DMS 273 (cell line): ENCODE measurements at regions not wholly inside any gene's neighbourhood (a gene's known extent, or its start where the extent isn't known, plus 50 kb on each side); places are given as distances from the start of the nearest gene placed in this dataset.
"Not testable (repeated sequence)": the region's sequence is repeated elsewhere in the genome, so short reads cannot be mapped to it uniquely, and the experiment has no call there.

ENCODE experiments used
- DNase-seq: peaks from one replicate; lab custom pipeline; 2025; ENCODE audit not compliant: unreplicated experiment; lab: John Stamatoyannopoulos, UW

DNA sequence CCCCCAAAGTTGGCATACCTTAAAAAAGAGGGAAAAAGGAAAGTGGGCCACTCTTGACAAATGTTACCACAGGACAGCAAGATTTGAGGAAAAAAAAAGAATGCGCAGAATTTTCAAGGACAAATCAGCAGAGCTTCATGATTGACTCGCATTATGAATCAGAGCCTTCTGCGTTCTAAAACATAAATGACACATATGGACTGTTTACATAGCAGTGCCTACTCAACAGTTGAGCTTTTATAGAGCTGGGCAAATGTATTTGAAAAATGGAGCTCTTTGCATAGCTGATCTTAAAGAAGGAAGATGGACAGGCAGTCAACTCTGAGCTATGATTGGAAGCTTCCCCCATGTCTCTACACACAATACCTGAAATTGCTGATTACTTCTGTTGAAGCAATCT lies 213.2 kb upstream of the NT5E start:
- no peak for DNase-seq

DNA sequence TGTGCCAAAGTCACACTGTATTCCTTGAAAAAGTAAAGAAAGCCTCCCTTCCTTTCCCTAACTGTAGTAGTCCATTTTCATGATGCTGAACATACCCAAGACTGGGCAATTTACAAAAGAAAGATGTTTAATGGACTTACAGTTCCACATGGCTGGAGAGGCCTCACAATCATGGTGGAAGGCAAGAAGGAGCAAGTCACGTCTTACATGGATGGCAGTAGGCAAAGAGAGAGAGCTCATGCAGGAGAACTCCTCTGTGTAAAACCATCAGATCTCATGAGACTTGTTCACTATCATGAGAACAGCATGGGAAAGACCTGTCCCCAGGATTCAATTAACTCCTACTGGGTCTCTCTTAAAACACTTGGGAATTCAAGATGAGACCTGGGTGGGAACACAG lies 222.5 kb upstream of the NT5E start:
- DNase-seq: not testable (repeated sequence)

DNA sequence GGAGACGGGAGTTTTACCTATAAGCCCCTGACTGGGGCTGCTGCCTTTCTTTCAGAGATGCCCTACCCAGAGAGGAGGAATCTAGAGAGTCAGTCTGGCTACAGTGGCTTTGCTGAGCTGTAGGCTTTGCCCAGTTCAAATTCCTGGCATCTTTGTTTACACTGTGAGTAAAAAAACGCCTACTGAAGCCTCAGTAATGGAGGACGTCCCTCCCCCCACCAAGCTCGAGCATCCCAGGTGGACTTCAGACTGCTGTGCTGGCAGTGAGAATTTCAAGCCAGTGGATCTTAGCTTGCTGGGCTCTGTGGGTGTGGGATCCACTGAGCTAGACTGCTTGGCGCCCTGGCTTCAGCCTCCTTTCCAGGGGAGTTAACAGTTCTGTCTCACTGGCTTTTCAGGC lies 237.1 kb upstream of the NT5E start:
- DNase-seq: not testable (repeated sequence)

DNA sequence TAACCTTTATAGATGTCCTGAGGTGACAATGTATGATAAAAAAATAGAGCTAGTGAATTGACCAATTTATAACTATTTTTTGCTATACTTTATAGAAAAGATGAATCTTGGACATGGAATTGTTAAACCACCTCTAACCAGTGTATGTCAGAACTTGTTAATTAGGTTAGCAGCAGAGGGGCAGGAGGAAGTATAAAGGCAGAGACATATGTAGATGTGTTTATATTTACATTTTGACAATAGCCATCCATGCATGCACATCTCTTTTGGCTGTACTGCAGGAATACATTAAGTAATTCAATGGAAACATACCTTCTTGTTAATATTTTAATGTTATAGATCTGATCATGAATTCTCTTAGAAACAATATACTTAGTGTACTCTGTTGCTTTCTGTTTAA lies 254.6 kb upstream of the NT5E start:
- DNase-seq: no peak

DNA sequence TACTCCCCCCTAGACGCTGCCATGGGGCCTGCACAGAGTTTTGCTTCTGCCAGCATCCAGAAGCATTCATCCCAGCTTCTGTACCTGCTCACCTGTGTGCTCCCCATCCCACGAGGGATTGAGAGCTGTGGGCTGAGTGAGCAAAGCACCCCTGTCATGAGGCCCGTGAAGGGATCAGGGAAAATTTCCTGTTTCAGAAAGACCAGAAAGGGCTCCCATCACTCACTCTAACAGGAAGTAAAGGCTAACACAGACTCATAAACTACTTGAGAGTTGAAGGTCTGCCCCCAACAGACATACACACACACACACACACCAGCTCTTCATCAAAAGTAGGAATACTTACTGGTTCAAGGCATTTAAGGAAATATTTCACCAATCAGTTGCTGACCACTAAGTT lies 256.5 kb upstream of the NT5E start:
- DNase-seq: no peak

DNA sequence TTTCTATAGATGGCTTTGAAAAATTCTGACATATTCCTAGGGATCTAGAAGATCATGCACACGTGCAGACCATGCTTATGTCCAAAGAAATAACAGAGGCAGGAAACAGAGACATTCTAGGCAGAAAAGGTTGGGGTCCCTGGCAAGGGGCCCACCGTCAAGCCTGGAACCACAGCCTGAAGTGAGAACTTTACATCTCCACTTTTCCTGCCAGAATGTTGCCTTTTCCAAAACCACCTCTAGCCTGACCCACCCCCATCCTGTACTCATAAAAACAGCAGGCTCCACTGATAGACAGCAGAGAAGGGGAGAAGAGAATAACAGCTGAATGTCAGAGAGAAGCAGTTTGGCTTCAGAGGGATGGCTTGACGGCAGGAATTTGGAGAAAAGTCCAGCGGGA lies 257.3 kb upstream of the NT5E start:
- no peak for DNase-seq

DNA sequence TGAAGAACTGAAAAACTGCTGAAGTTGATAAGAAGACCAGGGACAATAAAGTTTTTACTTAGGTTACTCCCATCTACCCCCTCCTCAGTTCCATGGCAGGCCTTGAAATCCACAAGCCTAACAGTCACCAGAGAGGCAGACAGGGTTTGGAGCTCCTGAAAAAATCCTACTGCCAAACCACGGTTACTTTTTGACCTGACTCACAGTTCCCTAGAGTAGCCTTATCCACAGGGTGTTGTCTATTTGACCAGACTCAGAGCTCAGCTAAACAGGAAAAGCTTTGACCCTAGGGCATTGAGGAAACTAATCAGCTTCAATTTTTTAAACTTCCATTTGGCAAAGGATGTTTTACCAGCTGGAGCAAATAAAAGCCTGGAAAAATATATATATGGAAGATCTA lies 257.7 kb upstream of the NT5E start:
- DNase-seq: no peak

DNA sequence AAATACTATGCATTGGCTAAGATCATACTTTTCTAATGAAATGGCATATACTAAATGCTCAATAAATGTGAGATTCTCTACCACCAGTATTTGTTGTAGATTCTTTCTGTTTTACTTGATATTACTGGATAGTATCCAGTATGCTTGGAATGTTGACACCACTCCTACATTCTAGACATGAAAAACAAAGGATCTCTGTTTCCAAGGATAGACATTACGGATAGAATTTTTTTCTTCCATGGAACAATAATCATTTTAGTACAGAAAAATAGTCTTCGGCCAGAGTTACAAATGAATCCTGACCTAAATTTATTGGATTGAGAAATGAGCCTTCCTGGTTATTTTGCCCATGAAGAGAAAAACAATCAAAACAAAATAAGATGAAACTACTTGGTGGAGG lies 258.2 kb upstream of the NT5E start:
- DNase-seq: no peak

DNA sequence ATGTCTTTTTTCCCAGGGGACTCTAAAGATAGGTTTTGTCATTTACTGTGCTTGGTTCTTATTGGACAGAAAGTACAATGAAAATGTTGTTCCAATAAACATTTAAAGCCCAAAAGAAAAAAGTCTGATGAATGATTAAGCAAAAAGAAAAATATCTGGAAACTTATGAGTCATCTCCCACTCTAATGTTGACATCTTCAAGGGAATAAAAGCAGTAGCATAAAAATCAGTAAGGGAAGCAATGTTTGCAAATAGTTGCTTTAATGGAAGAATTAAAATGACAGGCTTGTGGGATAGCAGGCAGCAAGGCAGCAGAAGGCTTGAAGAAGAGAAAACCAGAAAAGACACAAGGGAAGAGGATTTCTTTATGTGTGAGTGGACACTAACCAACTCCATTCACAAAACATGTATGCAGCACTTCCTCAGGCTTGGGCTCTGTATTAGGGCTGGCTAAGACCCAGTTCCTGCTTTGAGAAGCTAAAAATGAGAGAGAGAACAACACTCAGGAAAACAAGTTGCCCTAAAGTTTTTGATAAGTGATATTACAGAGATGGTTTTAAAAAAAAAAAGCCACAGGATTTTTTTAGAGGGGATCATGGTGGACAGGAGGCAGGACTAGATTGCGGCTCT lies 263.2 kb upstream of the NT5E start:
- no peak for DNase-seq

DNA sequence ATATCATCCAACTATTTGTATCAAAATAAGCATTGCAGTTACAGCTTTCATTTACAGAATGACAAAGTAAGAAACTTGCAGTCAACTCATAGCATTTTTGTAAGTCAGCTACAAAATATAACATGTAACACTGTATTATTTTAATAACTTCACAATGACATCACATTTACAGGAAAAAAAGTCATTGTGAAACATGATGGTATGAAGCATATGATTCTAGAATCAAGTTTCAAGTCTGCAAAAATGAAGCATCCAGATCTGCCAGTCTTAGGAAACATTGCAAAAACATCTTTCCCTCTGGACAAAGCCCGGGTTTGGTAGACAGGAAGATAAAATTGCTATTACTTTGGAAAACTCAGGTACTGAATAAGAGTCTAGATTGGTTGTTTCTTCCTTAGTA lies 263.9 kb upstream of the NT5E start:
- DNase-seq: no peak

DNA sequence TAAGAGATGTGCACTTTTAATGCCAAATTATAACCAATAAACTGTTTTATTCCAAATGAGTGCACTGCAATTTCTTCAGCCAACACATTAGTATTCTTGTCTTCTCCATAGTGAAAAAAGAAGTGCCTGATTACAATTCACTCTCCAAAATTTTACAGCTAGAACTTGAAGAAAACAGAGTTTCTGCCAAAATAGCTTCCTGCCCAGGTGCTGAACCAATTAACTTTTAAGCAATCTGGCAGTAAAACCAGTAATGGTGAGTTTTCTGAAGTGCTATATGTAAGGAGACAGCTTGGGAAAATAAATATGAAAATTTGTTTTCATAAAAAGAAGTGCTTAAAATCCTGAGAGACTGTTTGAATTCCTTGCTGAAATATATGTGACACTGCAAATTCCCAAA lies 266.0 kb upstream of the NT5E start:
- DNase-seq: no peak

DNA sequence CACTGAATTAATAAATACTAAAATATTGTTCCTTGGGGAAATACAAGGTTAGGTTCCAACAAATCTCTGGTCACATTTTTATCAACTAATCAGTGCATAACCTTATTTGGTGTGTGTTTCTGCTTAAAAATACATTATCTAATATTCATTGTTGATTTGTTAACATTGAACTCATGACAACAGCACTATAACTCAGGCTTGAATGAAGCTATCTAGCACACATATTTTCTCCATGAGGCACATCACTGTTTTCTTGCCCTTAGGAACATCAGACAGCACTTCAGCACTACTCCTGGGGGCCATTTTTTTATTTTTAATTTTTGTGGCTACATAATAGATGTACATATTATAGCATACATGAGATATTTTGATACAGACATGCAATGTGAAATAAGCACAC lies 277.2 kb upstream of the NT5E start:
- DNase-seq: no peak

DNA sequence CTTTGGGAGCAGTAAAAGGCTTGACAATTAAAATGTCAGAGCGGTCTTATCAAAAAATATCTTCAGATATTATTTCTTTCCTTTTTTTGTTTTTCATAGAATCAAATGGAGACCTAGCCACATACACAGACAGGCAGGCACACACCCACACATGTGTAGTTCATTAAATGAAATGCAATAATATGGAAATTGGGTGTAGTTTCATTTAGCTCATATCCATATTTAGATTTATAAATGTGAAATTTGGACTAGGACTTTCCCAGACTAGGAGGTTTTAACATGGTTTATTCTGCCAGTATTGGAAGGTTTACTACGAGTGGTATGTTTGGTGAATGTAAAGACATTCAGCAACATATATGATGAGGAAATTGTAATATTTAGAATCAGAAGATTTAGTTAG lies 277.7 kb upstream of the NT5E start:
- DNase-seq: no peak

DNA sequence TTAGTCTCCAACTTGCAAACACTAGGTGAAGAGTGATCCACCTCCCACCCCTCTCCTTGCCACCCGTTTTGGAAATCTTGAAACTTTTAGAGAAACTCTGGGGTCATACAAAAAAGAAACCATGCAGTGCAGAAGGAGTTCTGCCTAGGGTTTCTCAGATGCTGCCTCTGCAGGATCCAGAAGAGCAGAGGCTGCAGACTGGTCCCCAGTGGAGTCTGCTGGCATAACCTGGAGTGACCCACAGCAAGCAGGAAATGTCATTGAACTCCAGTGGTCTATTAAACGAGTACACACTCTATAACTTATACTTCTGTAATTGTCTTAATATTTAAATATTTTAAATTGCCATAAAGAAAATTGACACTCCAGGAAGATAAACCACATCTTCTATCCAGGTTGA lies 280.7 kb upstream of the NT5E start:
- no peak for DNase-seq

DNA sequence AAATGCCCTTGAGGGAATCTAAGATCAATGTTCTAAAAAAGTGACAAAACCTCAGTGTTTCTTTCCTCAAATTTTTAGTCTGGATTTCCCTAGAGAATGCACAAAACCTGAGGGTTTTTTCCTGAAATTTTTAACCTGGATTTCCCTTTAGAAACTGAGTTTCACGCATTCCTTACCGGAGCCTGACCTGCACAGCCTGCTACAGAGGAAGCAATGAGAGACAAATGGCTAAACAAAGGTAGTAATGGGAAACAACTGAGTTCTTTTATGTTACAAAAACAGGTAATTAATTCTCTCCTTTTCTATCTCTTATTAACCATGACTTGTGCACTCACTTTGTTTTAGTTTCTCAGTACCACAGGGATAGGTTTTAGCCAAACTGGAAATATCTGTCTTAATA lies 281.7 kb upstream of the NT5E start:
- no peak for DNase-seq

DNA sequence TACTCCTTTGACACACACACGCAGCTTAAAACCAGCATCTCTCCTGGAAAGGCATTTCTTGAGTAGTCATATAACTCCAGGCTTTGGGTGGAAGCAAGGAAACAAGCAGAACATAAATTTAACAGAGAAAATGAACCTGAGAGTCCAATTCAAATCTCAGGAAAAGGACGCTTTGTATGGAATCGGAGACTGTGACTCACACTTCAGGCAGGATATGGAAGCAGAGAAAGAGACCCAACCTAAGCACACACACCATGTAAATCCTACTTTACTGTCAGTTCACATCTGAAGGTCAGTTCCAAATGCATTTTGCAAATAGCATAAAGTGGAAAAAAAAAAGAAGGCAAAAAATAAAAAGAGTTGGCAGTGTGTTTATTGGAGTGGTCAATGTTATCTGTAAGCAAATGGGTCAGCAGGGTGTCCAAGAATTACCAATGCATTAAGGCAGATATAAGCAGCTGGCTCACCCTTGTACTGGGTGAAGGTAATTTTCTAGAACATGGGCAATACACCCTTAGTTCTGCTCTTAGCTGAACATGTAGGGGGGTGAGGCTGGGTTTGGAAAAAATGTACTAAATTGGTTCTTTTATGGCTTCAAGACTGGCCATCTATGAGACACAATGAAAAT lies 283.7 kb upstream of the NT5E start:
- no peak for DNase-seq

DNA sequence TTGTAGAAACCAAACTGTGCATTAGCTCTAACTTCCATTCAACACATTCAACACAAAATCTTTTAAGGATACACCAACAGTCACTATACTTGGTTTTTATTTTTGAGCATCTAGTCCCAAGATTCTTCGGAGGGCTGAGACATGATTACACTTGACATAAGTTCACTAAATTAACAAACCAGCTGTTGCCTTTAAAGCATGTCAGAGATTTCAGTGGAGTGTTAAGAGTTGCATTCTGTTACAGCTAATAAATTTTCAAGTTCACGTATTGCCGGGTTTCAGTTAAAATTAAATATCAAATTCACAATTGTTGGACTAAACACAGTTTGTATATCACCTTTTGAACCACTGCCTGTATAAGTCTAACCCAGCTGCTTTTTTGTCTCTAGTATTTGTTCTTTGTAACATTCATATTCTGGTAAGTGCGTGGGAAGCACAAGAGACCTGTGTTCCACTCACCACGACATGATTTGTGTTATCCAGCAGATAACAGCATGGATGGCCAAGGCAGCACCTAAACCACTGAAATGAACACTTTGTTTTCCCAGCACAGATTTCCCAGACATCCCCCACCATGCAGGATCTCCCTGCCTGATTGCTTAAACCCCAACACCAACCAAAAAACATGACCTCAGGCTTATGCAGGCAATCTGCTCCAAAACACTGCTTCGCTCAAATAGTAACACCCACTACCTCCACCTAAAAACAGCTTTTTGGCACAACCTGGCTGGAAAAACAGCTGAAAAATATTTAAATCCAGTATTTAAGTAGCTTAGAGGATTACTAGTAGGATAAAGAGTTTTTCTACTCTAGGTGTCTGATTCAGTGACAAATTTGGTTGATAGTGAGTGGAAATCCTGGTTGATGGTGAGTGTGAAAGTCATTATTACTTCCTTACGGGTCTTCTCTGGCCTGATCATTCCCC lies 286.5 kb upstream of the NT5E start:
- no peak for DNase-seq

DNA sequence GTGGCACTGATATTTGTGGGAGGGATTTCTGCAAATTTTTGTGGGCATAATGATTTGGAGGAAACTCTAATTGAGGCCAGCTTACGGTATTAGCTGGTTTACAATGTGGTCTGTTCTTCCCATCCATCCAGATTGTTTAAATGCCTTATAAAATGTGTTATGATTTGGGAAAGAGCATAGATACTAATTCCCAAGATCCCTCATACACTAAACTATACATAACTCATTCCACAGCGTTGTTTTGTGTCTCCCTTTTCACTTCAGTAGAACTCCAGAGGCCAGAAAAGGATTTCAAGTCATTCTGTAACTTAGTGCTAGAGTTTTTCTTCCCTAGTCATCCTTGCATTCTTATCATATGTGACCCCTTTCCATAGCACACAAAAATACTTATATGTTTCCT lies 292.6 kb upstream of the NT5E start:
- DNase-seq: no peak

DNA sequence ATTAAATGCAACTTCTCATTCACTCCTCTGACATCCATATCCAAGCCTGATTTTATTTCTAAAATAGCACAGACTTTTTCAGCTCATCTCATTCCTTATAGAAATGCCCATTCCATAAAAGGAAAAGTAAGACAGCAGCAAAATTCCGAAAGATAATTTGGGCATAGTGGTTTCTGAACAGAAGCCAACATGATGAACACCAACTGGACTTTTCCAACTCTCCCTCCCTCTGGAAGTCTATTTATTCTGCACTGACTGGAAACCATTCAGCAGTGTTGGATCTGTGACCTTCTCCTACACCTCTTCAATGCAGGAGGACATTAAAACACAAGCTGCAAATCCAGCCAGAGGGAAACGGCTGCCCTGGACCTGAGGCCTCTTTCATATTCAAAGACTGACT lies 306.2 kb upstream of the NT5E start:
- DNase-seq: no peak

DNA sequence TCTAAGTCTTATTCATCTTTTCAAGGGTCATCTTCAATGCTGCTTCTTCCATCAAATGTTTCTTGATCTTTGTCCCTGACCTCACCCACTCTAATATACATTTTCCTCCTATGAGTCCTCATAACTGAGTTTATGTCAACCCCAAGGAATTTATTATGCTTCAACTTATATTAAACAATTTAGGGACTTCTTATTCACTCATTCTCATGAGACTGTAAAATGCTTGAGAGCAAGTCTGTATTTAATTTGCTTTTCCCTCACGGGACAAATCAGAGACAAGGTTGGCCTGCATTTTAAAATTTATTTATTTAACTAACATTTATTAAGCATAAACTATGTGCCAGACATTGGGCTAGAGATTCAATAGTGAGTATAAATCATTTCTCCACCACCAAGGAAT lies 312.0 kb upstream of the NT5E start:
- no peak for DNase-seq

DNA sequence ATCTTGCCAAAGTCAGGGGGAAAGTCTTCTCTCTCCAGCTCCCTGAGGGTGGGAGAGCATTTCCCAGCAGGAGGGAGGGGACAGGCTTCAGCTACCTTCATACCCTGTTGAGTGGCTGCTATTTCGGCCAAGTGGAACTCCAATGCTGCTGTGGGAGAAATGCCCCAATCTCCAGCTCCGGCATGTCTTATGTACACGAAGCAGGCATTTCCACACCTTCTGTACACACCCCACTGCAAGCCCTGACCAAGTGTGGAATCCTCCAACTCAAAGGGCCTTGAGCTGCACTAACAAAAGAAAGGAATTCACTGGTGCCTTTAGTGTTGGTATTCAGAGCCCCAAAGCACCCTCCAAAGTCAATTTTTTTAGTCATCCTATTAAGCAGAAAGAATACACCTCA lies 313.6 kb upstream of the NT5E start:
- no peak for DNase-seq

DNA sequence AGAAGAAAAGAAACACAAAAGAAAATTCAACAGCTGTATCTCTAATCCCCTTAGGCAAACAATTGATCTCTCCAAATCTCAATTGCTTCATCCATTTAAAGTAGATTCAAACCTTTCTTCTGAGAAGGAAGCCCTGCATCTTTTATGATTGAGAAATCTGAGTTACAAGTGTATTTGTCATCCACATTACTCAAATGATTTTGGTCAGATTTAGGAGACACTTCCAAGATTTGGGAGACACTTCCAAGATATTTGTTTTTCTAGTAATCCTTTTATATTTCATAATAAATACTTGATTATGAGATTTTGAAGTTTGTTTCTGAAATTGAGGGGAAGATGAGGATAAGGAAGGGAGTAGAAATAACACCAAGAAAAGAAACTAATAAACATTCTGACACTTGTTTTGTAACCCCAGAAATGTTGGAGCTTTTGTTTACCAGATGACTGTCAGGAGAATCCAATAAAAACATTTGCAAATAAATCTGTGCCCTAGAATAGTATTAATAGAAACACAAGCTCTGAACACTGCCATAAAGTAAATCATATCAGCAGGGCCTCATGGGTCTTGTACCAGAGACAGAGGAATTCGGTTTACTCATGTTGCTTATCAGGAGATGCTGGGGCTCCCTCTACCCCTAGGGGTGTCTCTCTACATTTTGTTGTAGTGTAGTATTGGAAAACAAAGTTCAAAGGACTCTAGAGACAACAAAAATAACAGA lies 314.3 kb upstream of the NT5E start:
- DNase-seq: no peak
